Activated CD4-positive, alpha-beta T cell treated with anti-CD3 and anti-CD28 coated beads for 4 hours (primary cell): ENCODE measurements at regions not wholly inside any gene's neighbourhood (a gene's known extent, or its start where the extent isn't known, plus 50 kb on each side); places are given as distances from the start of the nearest gene placed in this dataset.
"Not testable (repeated sequence)": the region's sequence is repeated elsewhere in the genome, so short reads cannot be mapped to it uniquely, and the experiment has no call there.

Experiments
- DNase-seq, 2 donors: peaks; one replicate each; pipeline ENCODE4 v3.0.0-alpha.2; 2020

GRCh38 chr4:141463678-141464077 lies 172.7 kb upstream of the IL15 start:
- no peak for DNase-seq

GRCh38 chr4:141464366-141464765 lies 172.0 kb upstream of the IL15 start:
- DNase-seq, result no peak

- no peak for DNase-seq
Observed at GRCh38 chr4:141465171-141465570, 171.2 kb upstream of the IL15 start.

- no peak for DNase-seq
Observed at GRCh38 chr4:141467225-141467624, 169.2 kb upstream of the IL15 start.

- DNase-seq, result no peak
Observed at GRCh38 chr4:141469392-141469791, 167.0 kb upstream of the IL15 start.

- no peak for DNase-seq
Observed at GRCh38 chr4:141473026-141473540, 163.3 kb upstream of the IL15 start.

GRCh38 chr4:141473952-141474351 lies 162.4 kb upstream of the IL15 start:
- no peak for DNase-seq

GRCh38 chr4:141480950-141481349 lies 155.4 kb upstream of the IL15 start:
- DNase-seq, result no peak

GRCh38 chr4:141484298-141484697 lies 152.1 kb upstream of the IL15 start:
- not testable (repeated sequence) for DNase-seq

GRCh38 chr4:141486375-141486997 lies 149.9 kb upstream of the IL15 start:
- no peak for DNase-seq

GRCh38 chr4:141497627-141498026 lies 138.8 kb upstream of the IL15 start:
- no peak for DNase-seq

- DNase-seq, result no peak
Observed at GRCh38 chr4:141499261-141499853, 137.0 kb upstream of the IL15 start.

- no peak for DNase-seq
Observed at GRCh38 chr4:141501395-141501794, 135.0 kb upstream of the IL15 start.

GRCh38 chr4:141501931-141502330 lies 134.5 kb upstream of the IL15 start:
- DNase-seq, result no peak

- no peak for DNase-seq
Observed at GRCh38 chr4:141502755-141503154, 133.6 kb upstream of the IL15 start.

- no peak for DNase-seq
Observed at GRCh38 chr4:141503260-141503659, 133.1 kb upstream of the IL15 start.

GRCh38 chr4:141511055-141511454 lies 125.3 kb upstream of the IL15 start:
- no peak for DNase-seq

GRCh38 chr4:141513866-141514265 lies 122.5 kb upstream of the IL15 start:
- no peak for DNase-seq

- DNase-seq, result no peak
Observed at GRCh38 chr4:141518222-141518621, 118.2 kb upstream of the IL15 start.

GRCh38 chr4:141524116-141524515 lies 112.3 kb upstream of the IL15 start:
- DNase-seq, result no peak

GRCh38 chr4:141524841-141525240 lies 111.5 kb upstream of the IL15 start:
- DNase-seq, result no peak

GRCh38 chr4:141530627-141531026 lies 105.8 kb upstream of the IL15 start:
- DNase-seq, result no peak

- no peak for DNase-seq
Observed at GRCh38 chr4:141534985-141535384, 101.4 kb upstream of the IL15 start.

GRCh38 chr4:141538001-141538400 lies 98.4 kb upstream of the IL15 start:
- no peak for DNase-seq

GRCh38 chr4:141540643-141541042 lies 95.7 kb upstream of the IL15 start:
- no peak for DNase-seq
